OCI-LY1 (cell line): ENCODE measurements at regions not wholly inside any gene's neighbourhood (a gene's known extent, or its start where the extent isn't known, plus 50 kb on each side); places are given as distances from the start of the nearest gene placed in this dataset.

Experiments used
- H2AFZ ChIP-seq: fragments of 200-600 bp; sonication (generic), shearing (Covaris generic); 2 replicates; pipeline ENCODE4 v1.6.0; 2014; ENCODE audit warnings: antibody characterized with exemption, mild to moderate bottlenecking, low read length
- H3F3A ChIP-seq: fragments of 200-600 bp; sonication (generic), shearing (Covaris generic); 2 replicates; pipeline ENCODE4 v1.6.0; 2014; ENCODE audit warnings: mild to moderate bottlenecking, antibody characterized with exemption, low read length, moderate library complexity; ENCODE audit not compliant: insufficient read depth
- H3K27ac ChIP-seq: fragments of 200-600 bp; sonication (generic); 2 replicates; pipeline ENCODE4 v1.5.1; 2014; ENCODE audit warnings: low read length, mixed run types, mild to moderate bottlenecking, low read depth; ENCODE audit not compliant: poor library complexity, severe bottlenecking
- H3K27me3 ChIP-seq: fragments of 200-600 bp; sonication (generic); 2 replicates; pipeline ENCODE4 v1.6.0; 2014; ENCODE audit warnings: antibody characterized with exemption, mild to moderate bottlenecking, low read length, moderate library complexity; ENCODE audit not compliant: insufficient read depth
- H3K36me3 ChIP-seq: fragments of 200-600 bp; sonication (generic); 2 replicates; pipeline ENCODE4 v1.6.1; 2014; ENCODE audit warnings: mild to moderate bottlenecking, antibody characterized with exemption, low read length, moderate library complexity, mixed read lengths; ENCODE audit not compliant: insufficient read depth
- H3K4me1 ChIP-seq: fragments of 200-600 bp; sonication (generic); 2 replicates; pipeline ENCODE4 v1.5.1; 2014; ENCODE audit warnings: mild to moderate bottlenecking, low read length, moderate library complexity; ENCODE audit not compliant: insufficient read depth, severe bottlenecking
- H3K4me2 ChIP-seq: fragments of 200-600 bp; sonication (generic), shearing (Covaris generic); 2 replicates; pipeline ENCODE4 v1.6.1; 2014; ENCODE audit warnings: low read length
- H3K4me3 ChIP-seq: fragments of 200-600 bp; sonication (generic); 2 replicates; pipeline ENCODE4 v1.5.1; 2014; ENCODE audit warnings: low read length, low read depth, mild to moderate bottlenecking, mixed read lengths; ENCODE audit not compliant: poor library complexity, severe bottlenecking
- H3K79me2 ChIP-seq: fragments of 200-600 bp; shearing (Covaris generic); 2 replicates; pipeline ENCODE4 v1.6.1; 2016; ENCODE audit warnings: mixed run types, low read length, mixed read lengths; ENCODE audit not compliant: insufficient read depth
- H3K9ac ChIP-seq: fragments of 200-600 bp; sonication (generic), shearing (Covaris generic); 2 replicates; pipeline ENCODE4 v1.6.1; 2014; ENCODE audit warnings: mild to moderate bottlenecking, low read length, mixed read lengths
- H3K9me2 ChIP-seq: fragments of 200-600 bp; sonication (generic), shearing (Covaris generic); 2 replicates; pipeline ENCODE4 v1.6.1; 2014; ENCODE audit warnings: low read depth, mild to moderate bottlenecking, low read length, mixed read lengths
- H3K9me3 ChIP-seq: fragments of 200-600 bp; shearing (Covaris generic); 2 replicates; pipeline ENCODE4 v1.6.1; 2014; ENCODE audit warnings: low read length, mixed read lengths
- H4K20me1 ChIP-seq: fragments of 200-600 bp; sonication (generic), shearing (Covaris generic); 2 replicates; pipeline ENCODE4 v1.6.0; 2016; ENCODE audit warnings: mild to moderate bottlenecking, low read length; ENCODE audit not compliant: insufficient read depth
- EZH2 ChIP-seq: fragments of 200-600 bp; sonication (generic), shearing (Covaris generic); IDR thresholded peaks from 2 replicates; pipeline ENCODE4 v1.8.0; 2017; ENCODE audit warnings: borderline replicate concordance, mixed run types, mild to moderate bottlenecking, antibody characterized with exemption, low read length, moderate library complexity, mixed read lengths
- TF ChIP-seq, protein P1 (sequence below): fragments of 200-600 bp; sonication (generic), shearing (Covaris generic); IDR thresholded peaks from 2 replicates; pipeline ENCODE4 v1.5.1; 2017; ENCODE audit warnings: mild to moderate bottlenecking, antibody characterized with exemption, low read length, moderate library complexity, mixed read lengths

- no peak overlapping the region for H3K4me2 ChIP-seq
- TF ChIP-seq EZH2 = no peak
- TF ChIP-seq, protein P1, sequence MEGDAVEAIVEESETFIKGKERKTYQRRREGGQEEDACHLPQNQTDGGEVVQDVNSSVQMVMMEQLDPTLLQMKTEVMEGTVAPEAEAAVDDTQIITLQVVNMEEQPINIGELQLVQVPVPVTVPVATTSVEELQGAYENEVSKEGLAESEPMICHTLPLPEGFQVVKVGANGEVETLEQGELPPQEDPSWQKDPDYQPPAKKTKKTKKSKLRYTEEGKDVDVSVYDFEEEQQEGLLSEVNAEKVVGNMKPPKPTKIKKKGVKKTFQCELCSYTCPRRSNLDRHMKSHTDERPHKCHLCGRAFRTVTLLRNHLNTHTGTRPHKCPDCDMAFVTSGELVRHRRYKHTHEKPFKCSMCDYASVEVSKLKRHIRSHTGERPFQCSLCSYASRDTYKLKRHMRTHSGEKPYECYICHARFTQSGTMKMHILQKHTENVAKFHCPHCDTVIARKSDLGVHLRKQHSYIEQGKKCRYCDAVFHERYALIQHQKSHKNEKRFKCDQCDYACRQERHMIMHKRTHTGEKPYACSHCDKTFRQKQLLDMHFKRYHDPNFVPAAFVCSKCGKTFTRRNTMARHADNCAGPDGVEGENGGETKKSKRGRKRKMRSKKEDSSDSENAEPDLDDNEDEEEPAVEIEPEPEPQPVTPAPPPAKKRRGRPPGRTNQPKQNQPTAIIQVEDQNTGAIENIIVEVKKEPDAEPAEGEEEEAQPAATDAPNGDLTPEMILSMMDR = no peak
- H3K9me3 ChIP-seq = no peaks in the 10 kb centered on the region
- H3K79me2 ChIP-seq = no peaks in the 10 kb centered on the region
- no peaks in the 10 kb centered on the region for H3K9me2 ChIP-seq
- no peaks in the 10 kb centered on the region for H3K27me3 ChIP-seq
- no peak overlapping the region for H3K4me3 ChIP-seq
- no peak overlapping the region for H3K27ac ChIP-seq
- H3K4me1 ChIP-seq = no peaks in the 10 kb centered on the region
- no peaks in the 10 kb centered on the region for H3F3A ChIP-seq
- H4K20me1 ChIP-seq = no peaks in the 10 kb centered on the region
- H3K9ac ChIP-seq = no peak overlapping the region
- H3K36me3 ChIP-seq = no peaks in the 10 kb centered on the region
- no peak overlapping the region for H2AFZ ChIP-seq
Observed at GRCh38 chr5:67317603-67318002, 121.0 kb upstream of the CD180 start.

DNA sequence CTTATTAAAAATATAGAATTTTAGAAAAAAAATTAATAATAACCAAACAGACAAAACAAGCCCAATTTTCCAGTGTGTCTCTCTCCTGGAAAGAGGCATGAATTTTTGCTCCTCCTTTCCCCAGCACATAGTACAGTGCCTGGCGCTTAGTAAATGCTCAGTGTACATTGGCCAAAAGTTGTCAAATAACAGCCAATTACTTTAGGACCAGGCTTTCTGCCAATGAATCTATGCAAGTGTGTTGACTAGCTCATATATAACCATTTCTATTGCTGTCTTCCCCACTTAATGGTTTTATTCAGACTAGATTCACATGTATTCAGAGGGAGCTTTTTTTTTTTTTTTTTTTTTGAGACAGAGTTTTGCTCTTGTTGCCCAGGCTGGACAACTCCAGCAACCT lies 120.1 kb upstream of the CD180 start:
- H3K27me3 ChIP-seq = no peaks in the 10 kb centered on the region
- no peak overlapping the region for H3K9ac ChIP-seq
- H3K9me3 ChIP-seq = no peaks in the 10 kb centered on the region
- no peaks in the 10 kb centered on the region for H3K79me2 ChIP-seq
- H3K36me3 ChIP-seq = no peaks in the 10 kb centered on the region
- H2AFZ ChIP-seq = no peak overlapping the region
- no peak overlapping the region for H3K4me2 ChIP-seq
- H3K27ac ChIP-seq = no peak overlapping the region
- no peak overlapping the region for H3K4me3 ChIP-seq
- H4K20me1 ChIP-seq = no peaks in the 10 kb centered on the region
- H3F3A ChIP-seq = no peaks in the 10 kb centered on the region
- TF ChIP-seq, protein P1 = no peak
- no peak for TF ChIP-seq EZH2
- H3K9me2 ChIP-seq = no peaks in the 10 kb centered on the region
- H3K4me1 ChIP-seq = no peaks in the 10 kb centered on the region

DNA sequence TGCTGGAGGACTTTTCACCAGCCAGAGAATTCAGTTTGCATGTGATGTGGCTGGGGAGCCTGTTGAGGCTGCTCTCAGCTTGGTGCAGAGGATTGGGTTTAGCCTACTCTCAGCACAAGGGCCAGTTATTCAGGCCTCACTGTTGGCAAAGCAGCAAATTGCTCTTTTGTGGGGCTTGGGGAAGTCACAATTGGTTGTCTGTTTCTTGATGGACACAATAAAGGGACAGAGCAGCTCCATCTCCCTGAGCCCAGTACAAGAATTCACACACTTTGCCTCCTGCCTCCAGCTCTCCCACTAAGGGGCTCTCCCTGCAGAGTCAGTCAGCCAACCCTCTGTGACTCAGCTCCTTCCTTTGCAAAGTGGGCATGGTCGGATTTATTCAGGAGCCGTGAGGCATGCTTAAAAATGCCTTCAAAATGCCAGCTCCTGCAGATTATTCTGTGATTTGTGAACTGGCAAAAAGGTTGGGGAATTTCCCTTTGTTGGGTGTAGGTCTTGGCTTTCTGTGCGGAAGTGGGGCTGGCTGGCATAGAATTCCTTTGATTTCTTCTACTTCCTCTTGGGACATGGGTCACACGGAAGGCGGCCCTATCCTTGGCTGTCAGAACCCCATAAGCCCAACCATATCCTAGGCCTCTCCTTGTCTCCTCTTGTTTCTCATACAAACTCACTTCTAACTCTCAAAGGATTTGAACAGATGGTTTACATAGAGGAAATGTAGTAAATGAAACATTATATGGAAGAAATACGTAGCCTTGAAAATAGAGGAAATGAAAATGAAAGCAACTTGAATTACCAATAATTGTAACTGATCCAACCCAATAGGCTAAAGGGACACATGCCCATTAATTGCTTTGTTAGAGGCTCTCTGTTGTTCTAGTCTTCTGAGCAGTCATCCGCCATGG lies 118.7 kb upstream of the CD180 start:
- Histone ChIP-seq H3K4me3 (no peak overlapping the region), H2AFZ (no peak overlapping the region), H3K9ac (no peak overlapping the region), H3K27me3 (no peaks in the 10 kb centered on the region), H3K9me3 (no peaks in the 10 kb centered on the region), H4K20me1 (no peaks in the 10 kb centered on the region), H3K4me1 (no peaks in the 10 kb centered on the region), H3K4me2 (no peak overlapping the region), H3K9me2 (no peaks in the 10 kb centered on the region), H3F3A (no peaks in the 10 kb centered on the region), H3K36me3 (no peaks in the 10 kb centered on the region), H3K79me2 (no peaks in the 10 kb centered on the region), H3K27ac (no peak overlapping the region)
- TF ChIP-seq, protein P1 = no peak
- no peak for TF ChIP-seq EZH2
